ENCODE measurements at regions not wholly inside any gene's neighbourhood (a gene's known extent, or its start where the extent isn't known, plus 50 kb on each side); places are given as distances from the start of the nearest gene placed in this dataset.
"Not testable (repeated sequence)": the region's sequence is repeated elsewhere in the genome, so short reads cannot be mapped to it uniquely, and the experiment has no call there.

- peaks cover 2 to 15% (median 12%) of the 10 kb centered on the region in 3 donors for H3K4me1 Mint-ChIP-seq
- peaks cover 21% of the 10 kb centered on the region for H3K27me3 Mint-ChIP-seq
- H3K9me3 Mint-ChIP-seq = peaks cover 0 to 4% (median 2%) of the 10 kb centered on the region in 3 donors
- H3K36me3 Mint-ChIP-seq = peaks cover 3% of the 10 kb centered on the region
- peak overlapping the region in 1 of 4 donors; percentile 2 for H3K4me3 Mint-ChIP-seq
- H3K27ac Mint-ChIP-seq = peak overlapping the region in 1 of 3 donors; percentile 2
Observed at GRCh38 chr10:124194199-124194824, 100.9 kb upstream of the CHST15 start.

GRCh38 chr10:124193309-124193696, 99.9 kb upstream of the CHST15 start:
- no peak overlapping the region for H3K4me3 Mint-ChIP-seq
- peaks cover 2 to 15% (median 12%) of the 10 kb centered on the region in 3 donors for H3K4me1 Mint-ChIP-seq
- peaks cover 3% of the 10 kb centered on the region for H3K36me3 Mint-ChIP-seq
- H3K9me3 Mint-ChIP-seq = peaks cover 2 to 7% (median 4%) of the 10 kb centered on the region in 3 donors
- H3K27me3 Mint-ChIP-seq = peaks cover 21% of the 10 kb centered on the region
- H3K27ac Mint-ChIP-seq = no peak overlapping the region

GRCh38 chr10:124192664-124193308, 99.4 kb upstream of the CHST15 start:
- H3K4me3 Mint-ChIP-seq, H3K9me3 Mint-ChIP-seq, H3K36me3 Mint-ChIP-seq, H3K27ac Mint-ChIP-seq: not testable (repeated sequence)
- peaks cover 21% of the 10 kb centered on the region for H3K27me3 Mint-ChIP-seq
- H3K4me1 Mint-ChIP-seq = peaks cover 2 to 15% (median 12%) of the 10 kb centered on the region in 3 donors

GRCh38 chr10:124190476-124190875, 97.1 kb upstream of the CHST15 start:
- H3K4me1 Mint-ChIP-seq = peaks cover 0 to 10% (median 10%) of the 10 kb centered on the region in 3 donors
- not testable (repeated sequence) for H3K9me3 Mint-ChIP-seq, H3K27me3 Mint-ChIP-seq

GRCh38 chr10:124186956-124187355, 93.6 kb upstream of the CHST15 start:
- H3K27ac Mint-ChIP-seq = no peak overlapping the region
- no peak overlapping the region for H3K4me3 Mint-ChIP-seq
- H3K4me1 Mint-ChIP-seq = no peaks in the 10 kb centered on the region
- peaks cover 4% of the 10 kb centered on the region for H3K27me3 Mint-ChIP-seq
- peaks cover 0 to 4% (median 4%) of the 10 kb centered on the region in 3 donors for H3K9me3 Mint-ChIP-seq
- H3K36me3 Mint-ChIP-seq = peaks cover 2% of the 10 kb centered on the region

More at GRCh38 chr10:124190476-124190875, 97.1 kb upstream of the CHST15 start:
- not testable (repeated sequence) for H3K36me3 Mint-ChIP-seq, H3K4me3 Mint-ChIP-seq, H3K27ac Mint-ChIP-seq

- Mint-ChIP-seq H3K4me1 (no peaks in the 10 kb centered on the region), H3K27ac (no peak overlapping the region), H3K4me3 (no peak overlapping the region), H3K9me3 (peaks cover 0 to 4% (median 4%) of the 10 kb centered on the region in 3 donors), H3K36me3 (peaks cover 2% of the 10 kb centered on the region), H3K27me3 (peaks cover 3% of the 10 kb centered on the region)
Observed at GRCh38 chr10:124185084-124185483, 91.7 kb upstream of the CHST15 start.

- Mint-ChIP-seq H3K36me3 (peaks cover 2% of the 10 kb centered on the region), H3K4me1 (no peaks in the 10 kb centered on the region), H3K9me3 (peaks cover 0 to 4% (median 3%) of the 10 kb centered on the region in 3 donors), H3K27ac (peak overlapping the region in 1 of 3 donors; percentile 47), H3K4me3 (no peak overlapping the region), H3K27me3 (no peaks in the 10 kb centered on the region)
Observed at GRCh38 chr10:124184208-124184830, 90.9 kb upstream of the CHST15 start.

- no peak overlapping the region for H3K4me3 Mint-ChIP-seq
- no peak overlapping the region for H3K27ac Mint-ChIP-seq
- no peaks in the 10 kb centered on the region for H3K4me1 Mint-ChIP-seq
- no peaks in the 10 kb centered on the region for H3K9me3 Mint-ChIP-seq
- peaks cover 2% of the 10 kb centered on the region for H3K36me3 Mint-ChIP-seq
- no peaks in the 10 kb centered on the region for H3K27me3 Mint-ChIP-seq
Observed at GRCh38 chr10:124183617-124184016, 90.2 kb upstream of the CHST15 start.

- Mint-ChIP-seq H3K27ac (no peak overlapping the region), H3K36me3 (peaks cover 2% of the 10 kb centered on the region), H3K9me3 (no peaks in the 10 kb centered on the region), H3K27me3 (no peaks in the 10 kb centered on the region), H3K4me3 (no peak overlapping the region), H3K4me1 (no peaks in the 10 kb centered on the region)
Observed at GRCh38 chr10:124182088-124182541, 88.7 kb upstream of the CHST15 start.

- Mint-ChIP-seq H3K4me1 (no peaks in the 10 kb centered on the region), H3K27ac (no peak overlapping the region), H3K4me3 (no peak overlapping the region), H3K27me3 (no peaks in the 10 kb centered on the region), H3K9me3 (no peaks in the 10 kb centered on the region), H3K36me3 (peaks cover 2% of the 10 kb centered on the region)
Observed at GRCh38 chr10:124181656-124182055, 88.3 kb upstream of the CHST15 start.

- H3K4me3 Mint-ChIP-seq = no peak overlapping the region
- H3K36me3 Mint-ChIP-seq = peaks cover 2% of the 10 kb centered on the region
- H3K27me3 Mint-ChIP-seq = peaks cover 2% of the 10 kb centered on the region
- H3K4me1 Mint-ChIP-seq = peaks cover 0 to under 1% (median 0%) of the 10 kb centered on the region in 3 donors
- H3K27ac Mint-ChIP-seq = no peak overlapping the region
- no peaks in the 10 kb centered on the region for H3K9me3 Mint-ChIP-seq
Observed at GRCh38 chr10:124180947-124181549, 87.7 kb upstream of the CHST15 start.

GRCh38 chr10:124180044-124180745, 86.8 kb upstream of the CHST15 start:
- H3K27ac Mint-ChIP-seq = no peak overlapping the region
- peaks cover 2% of the 10 kb centered on the region for H3K36me3 Mint-ChIP-seq
- peaks cover 0 to 4% (median 2%) of the 10 kb centered on the region in 3 donors for H3K4me1 Mint-ChIP-seq
- H3K4me3 Mint-ChIP-seq = no peak overlapping the region
- H3K27me3 Mint-ChIP-seq = peaks cover 2% of the 10 kb centered on the region
- no peaks in the 10 kb centered on the region for H3K9me3 Mint-ChIP-seq

- peaks cover 2% of the 10 kb centered on the region for H3K36me3 Mint-ChIP-seq
- no peak overlapping the region for H3K27ac Mint-ChIP-seq
- H3K27me3 Mint-ChIP-seq = peaks cover 2% of the 10 kb centered on the region
- no peaks in the 10 kb centered on the region for H3K9me3 Mint-ChIP-seq
- no peak overlapping the region for H3K4me3 Mint-ChIP-seq
- peaks cover 0 to 4% (median 2%) of the 10 kb centered on the region in 3 donors for H3K4me1 Mint-ChIP-seq
Observed at GRCh38 chr10:124179308-124180043, 86.1 kb upstream of the CHST15 start.

GRCh38 chr10:124177180-124177518, 83.8 kb upstream of the CHST15 start:
- Mint-ChIP-seq H3K36me3 (no peaks in the 10 kb centered on the region), H3K4me1 (peaks cover 0 to 4% (median 2%) of the 10 kb centered on the region in 3 donors), H3K27ac (no peak overlapping the region), H3K4me3 (peak overlapping the region in 1 of 4 donors; percentile 52), H3K27me3 (peaks cover 5% of the 10 kb centered on the region), H3K9me3 (no peaks in the 10 kb centered on the region)
